GM19452 (cell line): ENCODE measurements at regions not wholly inside any gene's neighbourhood (a gene's known extent, or its start where the extent isn't known, plus 50 kb on each side); places are given as distances from the start of the nearest gene placed in this dataset.
"Not testable (repeated sequence)": the region's sequence is repeated elsewhere in the genome, so short reads cannot be mapped to it uniquely, and the experiment has no call there.

Experiments
- ATAC-seq: cut with Tn5 transposase; IDR thresholded peaks from one replicate; pipeline ENCODE4 v1.9.1; 2021; ENCODE audit not compliant: unreplicated experiment

DNA sequence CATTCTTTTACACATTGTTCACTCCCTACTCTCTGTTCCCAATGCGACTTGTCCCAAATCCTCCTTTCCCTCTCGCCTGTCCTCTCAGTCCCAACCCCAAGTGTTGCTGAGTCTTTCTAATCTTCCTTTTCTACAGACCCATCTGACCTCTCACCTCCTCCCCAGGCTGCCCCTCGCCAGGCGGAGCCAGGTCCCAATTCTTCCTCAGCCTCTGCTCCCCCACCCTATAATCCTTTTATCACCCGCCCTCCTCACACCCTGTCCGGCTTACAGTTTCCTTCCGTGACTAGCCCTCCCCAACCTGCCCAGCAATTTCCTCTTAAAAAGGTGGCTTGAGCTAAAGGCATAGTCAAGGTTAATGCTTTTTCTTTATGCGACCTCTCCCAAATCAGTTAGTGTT, 373.4 kb downstream of the RND3 start:
- ATAC-seq = not testable (repeated sequence)

DNA sequence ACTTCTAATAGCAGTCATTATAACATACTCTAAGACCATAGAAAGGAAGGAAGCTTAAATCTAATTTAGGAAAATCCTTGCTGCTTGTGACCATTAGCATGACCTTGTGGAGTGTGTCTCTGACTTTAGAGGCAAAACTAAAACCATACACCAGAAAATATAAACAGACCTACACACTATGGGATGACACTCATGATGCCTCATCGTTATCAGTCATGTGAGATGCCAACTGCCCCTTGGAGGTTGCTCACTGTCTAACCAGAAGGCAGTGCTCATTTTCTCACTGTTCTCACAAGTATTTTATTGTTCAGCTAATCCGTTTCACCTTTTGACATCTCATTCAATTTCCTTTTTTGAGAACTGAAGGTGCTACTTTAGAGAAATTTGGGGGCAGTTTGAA, 376.9 kb downstream of the RND3 start:
- ATAC-seq = no peak

DNA sequence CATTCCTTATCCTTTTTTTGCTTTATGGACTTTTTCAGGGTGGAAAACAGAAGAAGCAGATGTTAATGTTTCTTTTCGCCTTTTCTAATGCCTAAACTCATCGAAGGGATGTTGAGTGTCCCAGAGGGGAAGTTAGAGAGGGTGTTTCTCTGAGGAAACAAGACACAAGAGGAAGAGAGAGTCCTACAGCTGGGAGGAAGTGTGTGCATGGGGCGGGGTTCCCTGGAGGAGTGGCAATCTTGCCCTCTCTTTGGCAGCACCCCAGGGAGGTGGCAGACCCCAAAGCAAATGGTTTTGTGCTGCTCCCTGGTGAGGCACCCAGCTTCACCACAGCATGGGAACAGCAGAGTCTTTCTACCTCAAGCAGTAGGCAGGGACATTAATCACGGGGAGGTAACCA, 377.6 kb downstream of the RND3 start:
- no peak for ATAC-seq

- no peak for ATAC-seq
These were observed 378.4 kb downstream of the RND3 start for GRCh38 chr2:150109028-150109427.

DNA sequence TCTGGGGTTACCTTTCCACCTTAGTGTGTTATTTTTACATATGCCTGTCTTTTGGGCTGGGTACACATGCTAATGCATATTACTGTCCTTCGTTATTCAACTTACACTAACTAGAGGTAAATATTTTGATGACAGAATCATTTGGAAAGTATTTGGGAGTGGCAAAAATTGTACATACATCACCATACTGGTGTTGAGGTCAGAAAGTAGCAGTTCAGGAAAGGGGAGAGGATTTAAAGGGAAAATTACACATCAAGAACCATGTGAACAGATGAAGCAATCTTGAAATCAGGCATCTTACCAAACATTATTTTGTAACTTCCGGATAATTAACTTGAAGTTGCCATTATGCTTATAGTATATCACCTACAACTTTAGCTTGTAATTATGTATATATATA, 379.7 kb downstream of the RND3 start:
- no peak for ATAC-seq

DNA sequence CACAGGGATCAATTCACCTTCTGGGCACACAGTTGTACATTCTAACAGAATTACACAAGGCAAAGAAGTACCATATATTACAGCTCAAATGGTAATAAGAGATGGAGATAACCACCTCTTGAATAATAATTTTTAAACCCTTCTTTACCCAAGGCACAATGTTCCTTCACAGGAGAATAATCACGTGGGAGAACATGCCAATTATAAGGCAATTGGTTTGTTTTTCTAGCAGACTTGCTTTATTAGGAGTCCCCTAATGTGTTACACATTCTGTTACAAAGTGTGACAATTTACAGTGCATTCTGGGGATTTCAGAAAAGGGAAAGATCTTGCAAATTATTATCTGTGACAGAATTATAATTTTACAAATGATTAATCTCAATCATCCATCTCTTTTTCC, 380.3 kb downstream of the RND3 start:
- ATAC-seq = no peak

DNA sequence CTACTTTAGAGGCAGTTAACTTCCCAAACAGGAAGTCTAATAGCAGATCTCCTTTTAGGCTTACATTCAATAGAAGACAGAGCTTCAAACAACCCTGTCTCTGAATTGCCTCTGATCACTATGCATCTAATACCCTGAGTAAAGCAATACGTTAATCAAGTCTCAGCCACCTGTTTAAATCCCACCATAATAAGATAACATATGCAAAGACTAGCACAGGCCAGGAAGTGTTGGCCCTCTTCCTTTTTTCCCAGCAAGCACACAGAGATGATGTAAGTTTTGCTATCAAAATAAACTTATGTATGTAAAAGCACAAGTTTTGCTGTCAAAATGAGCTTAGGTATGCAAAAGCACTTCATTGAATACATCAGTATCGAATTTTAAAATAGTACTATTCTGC, 385.5 kb downstream of the RND3 start:
- ATAC-seq = no peak

- ATAC-seq = no peak
These were observed 386.6 kb downstream of the RND3 start for GRCh38 chr2:150100834-150101233.

DNA sequence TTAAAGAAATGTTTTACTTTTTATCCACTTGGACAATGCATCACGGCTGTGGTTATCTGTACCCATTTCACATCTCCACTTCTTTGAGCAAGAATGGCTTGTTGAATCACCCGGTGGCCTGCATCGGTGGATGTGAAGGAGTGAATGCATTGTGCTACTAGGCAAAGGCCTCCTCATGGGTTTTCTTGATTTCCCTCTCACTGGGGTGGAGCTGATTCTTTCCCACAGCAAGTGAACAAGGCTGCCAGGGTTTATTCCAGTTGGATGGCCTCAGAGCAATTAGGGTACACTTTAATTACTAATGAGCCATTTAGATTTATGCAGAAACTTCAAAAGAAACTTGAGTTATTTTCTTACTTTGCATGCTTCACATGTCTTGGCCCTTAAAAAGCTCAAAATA, 387.1 kb downstream of the RND3 start:
- no peak for ATAC-seq

DNA sequence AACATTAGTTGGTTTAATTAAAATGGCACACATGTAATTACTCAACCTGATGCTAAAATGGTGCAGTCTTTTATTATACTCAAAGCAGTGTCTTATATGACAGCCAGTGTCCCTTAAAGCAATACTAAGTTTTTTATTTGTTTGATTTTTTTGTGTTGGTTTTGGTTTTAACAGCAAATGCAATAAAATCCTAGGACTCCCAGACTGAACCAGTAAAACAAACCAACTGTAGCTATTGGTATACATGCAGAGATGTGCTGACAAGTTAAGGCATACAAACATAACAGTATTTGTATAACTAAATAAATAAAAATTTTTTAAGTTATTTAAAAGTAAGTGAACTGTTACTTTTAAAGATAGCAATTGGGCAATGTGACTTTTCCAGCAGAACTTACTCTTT, 387.7 kb downstream of the RND3 start:
- no peak for ATAC-seq

- no peak for ATAC-seq
These were observed 389.5 kb downstream of the RND3 start for GRCh38 chr2:150097901-150098531.

DNA sequence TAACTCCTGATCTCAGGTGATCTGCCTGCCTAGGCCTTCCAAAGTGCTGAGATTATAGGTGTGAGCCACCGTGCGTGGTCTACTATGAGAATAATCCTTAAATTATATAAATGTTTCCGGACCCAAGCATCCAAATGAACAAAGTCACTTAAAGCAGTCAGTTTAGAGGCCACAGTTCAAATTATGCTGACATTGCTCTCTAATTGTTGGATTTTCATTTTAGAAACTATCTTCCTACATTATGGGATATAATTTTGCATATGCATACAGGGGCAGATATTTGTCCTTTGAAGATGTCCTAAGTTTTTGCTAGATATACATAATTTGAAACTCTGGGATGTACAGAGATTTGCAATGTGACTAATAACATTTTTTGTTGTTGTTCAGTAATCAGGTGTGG, 390.1 kb downstream of the RND3 start:
- no peak for ATAC-seq

DNA sequence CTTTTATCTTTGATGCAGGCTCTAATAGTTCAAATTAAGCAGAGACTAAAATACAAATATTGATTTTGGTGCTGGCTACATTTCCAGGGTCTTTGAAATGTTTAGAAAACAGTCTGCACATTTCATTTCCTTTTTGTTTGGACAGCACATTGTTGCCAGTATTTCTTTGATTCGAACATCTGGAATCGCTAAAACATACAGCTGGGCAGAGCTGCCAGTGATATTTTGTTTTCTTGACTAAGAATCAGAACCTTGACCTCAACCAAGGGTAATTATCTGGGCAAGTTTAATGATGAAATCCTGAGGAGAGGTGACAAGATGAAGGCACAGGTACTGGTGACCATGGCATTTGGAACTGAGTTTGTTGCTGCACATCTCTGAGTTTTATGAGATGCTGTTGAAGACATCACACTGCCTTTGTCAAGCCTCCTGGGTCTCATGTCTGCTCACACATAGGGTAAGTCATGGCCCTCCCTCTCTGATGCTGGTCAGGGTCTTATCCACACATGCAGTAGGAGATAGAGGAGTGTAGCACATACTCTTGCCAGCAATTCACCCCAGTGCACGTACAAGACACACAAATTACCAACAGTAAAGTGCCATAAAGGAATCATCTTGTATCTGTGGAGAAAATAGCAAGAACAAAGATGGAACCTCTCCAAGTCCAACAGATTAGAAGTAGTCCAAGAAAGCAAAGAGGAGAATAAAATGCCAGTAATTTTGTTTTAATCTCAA, 391.9 kb downstream of the RND3 start:
- no peak for ATAC-seq

- ATAC-seq = no peak
These were observed 395.6 kb downstream of the RND3 start for GRCh38 chr2:150091846-150092245.

- no peak for ATAC-seq
These were observed 397.4 kb downstream of the RND3 start for GRCh38 chr2:150090031-150090430.

GRCh38 chr2:150088538-150088937, 398.9 kb downstream of the RND3 start:
- ATAC-seq = no peak

- no peak for ATAC-seq
These were observed 402.0 kb downstream of the RND3 start for GRCh38 chr2:150085478-150085877.

- no peak for ATAC-seq
These were observed 405.5 kb downstream of the RND3 start for GRCh38 chr2:150081775-150082481.

- no peak for ATAC-seq
These were observed 411.2 kb downstream of the RND3 start for GRCh38 chr2:150076281-150076680.

DNA sequence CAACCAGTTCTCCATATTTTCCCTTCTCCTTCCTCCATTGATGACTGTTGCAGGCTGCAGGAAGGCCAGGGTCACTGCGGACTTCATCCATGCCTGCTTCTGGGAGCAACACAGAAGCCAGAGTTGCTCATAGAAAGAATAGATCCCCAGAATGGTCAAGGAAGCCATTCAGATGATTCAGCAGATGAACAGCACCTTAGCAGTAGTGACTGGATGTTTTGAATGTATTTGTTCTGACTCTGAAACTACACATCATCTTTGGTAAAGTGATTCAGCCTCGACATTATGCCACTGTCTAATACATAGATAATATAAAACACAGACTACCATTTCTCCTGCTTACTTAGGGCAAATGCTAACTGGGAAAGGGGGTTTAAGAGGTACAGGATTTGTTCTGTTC, 411.6 kb downstream of the RND3 start:
- no peak for ATAC-seq

- ATAC-seq = no peak
These were observed 421.0 kb downstream of the RND3 start for GRCh38 chr2:150066490-150066889.

DNA sequence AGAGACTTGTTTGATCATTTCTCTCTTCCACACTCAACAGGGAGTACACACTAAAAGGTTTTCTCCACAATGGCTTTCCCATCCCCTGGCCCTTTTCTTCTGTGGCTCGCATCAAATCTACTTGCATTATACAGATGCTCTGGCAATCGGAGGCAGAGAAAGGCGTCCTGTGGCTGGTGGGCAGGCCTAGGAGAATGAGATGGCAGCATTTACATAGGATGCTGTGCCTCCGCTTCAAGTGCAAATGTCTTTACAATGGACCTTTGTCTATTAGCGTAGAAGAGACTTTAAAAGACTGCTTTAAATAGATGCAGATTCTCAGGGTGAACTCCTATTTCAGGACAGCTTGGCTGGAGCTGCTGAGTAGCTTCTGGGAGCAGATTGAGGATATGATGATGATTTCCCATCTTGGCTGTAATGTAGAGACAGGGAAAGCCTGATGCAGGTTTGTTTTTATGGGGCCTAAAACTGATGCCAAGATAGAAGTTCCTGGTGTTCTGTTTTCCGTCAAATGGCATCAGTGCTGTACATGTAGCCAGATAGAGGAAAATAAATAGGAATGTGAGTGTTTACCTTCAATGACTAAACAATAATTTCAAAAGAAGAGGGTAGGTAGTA, 423.4 kb downstream of the RND3 start:
- ATAC-seq = no peak
